ENCODE measurements at regions not wholly inside any gene's neighbourhood (a gene's known extent, or its start where the extent isn't known, plus 50 kb on each side); places are given as distances from the start of the nearest gene placed in this dataset.

GRCh38 chr2:220001751-220002150 lies 374.3 kb downstream of the SLC4A3 start:
- FAIRE-seq = no peak

GRCh38 chr2:220002251-220002650 lies 374.8 kb downstream of the SLC4A3 start:
- no peak for FAIRE-seq

- no peak for FAIRE-seq
Measured at GRCh38 chr2:220002699-220003098, 375.3 kb downstream of the SLC4A3 start.

GRCh38 chr2:220005362-220005761 lies 377.9 kb downstream of the SLC4A3 start:
- no peak for FAIRE-seq

- no peak for FAIRE-seq
Measured at GRCh38 chr2:220006152-220006621, 378.8 kb downstream of the SLC4A3 start.

- FAIRE-seq = no peak
Measured at GRCh38 chr2:220011859-220012258, 384.4 kb downstream of the SLC4A3 start.

GRCh38 chr2:220014961-220015360 lies 387.5 kb downstream of the SLC4A3 start:
- no peak for FAIRE-seq

- no peak for FAIRE-seq
Measured at GRCh38 chr2:220015576-220015975, 388.1 kb downstream of the SLC4A3 start.

- FAIRE-seq = no peak
Measured at GRCh38 chr2:220025207-220025606, 397.8 kb downstream of the SLC4A3 start.

GRCh38 chr2:220029013-220029412 lies 401.6 kb downstream of the SLC4A3 start:
- FAIRE-seq = no peak

GRCh38 chr2:220033546-220033945 lies 406.1 kb downstream of the SLC4A3 start:
- no peak for FAIRE-seq

GRCh38 chr2:220034426-220035130 lies 407.1 kb downstream of the SLC4A3 start:
- FAIRE-seq = no peak

GRCh38 chr2:220036431-220036830 lies 409.0 kb downstream of the SLC4A3 start:
- no peak for FAIRE-seq

GRCh38 chr2:220040346-220040745 lies 412.9 kb downstream of the SLC4A3 start:
- no peak for FAIRE-seq

- no peak for FAIRE-seq
Measured at GRCh38 chr2:220041447-220041846, 414.0 kb downstream of the SLC4A3 start.

GRCh38 chr2:220043155-220043989 lies 415.9 kb downstream of the SLC4A3 start:
- no peak for FAIRE-seq

- no peak for FAIRE-seq
Measured at GRCh38 chr2:220043990-220044335, 416.5 kb downstream of the SLC4A3 start.

GRCh38 chr2:220044383-220044782 lies 417.0 kb downstream of the SLC4A3 start:
- FAIRE-seq = no peak

- FAIRE-seq = no peak
Measured at GRCh38 chr2:220046507-220046906, 419.1 kb downstream of the SLC4A3 start.

- no peak for FAIRE-seq
Measured at GRCh38 chr2:220051716-220052115, 424.3 kb downstream of the SLC4A3 start.

GRCh38 chr2:220053919-220054318 lies 426.5 kb downstream of the SLC4A3 start:
- FAIRE-seq = no peak

GRCh38 chr2:220057391-220057790 lies 430.0 kb downstream of the SLC4A3 start:
- no peak for FAIRE-seq

- FAIRE-seq = no peak
Measured at GRCh38 chr2:220057916-220058315, 430.5 kb downstream of the SLC4A3 start.

Measured in islet of Langerhans (tissue), 1 donor.